Fibroblast of mammary gland (primary cell): ENCODE measurements at regions not wholly inside any gene's neighbourhood (a gene's known extent, or its start where the extent isn't known, plus 50 kb on each side); places are given as distances from the start of the nearest gene placed in this dataset.

ENCODE experiments used
- DNase-seq: peaks from one replicate; pipeline ENCODE4 v3.0.0-alpha.2; 2010; ENCODE audit warnings: low read depth
- H3K4me3 ChIP-seq: 2 replicates; pipeline ENCODE4 v1.5.1; 2011; ENCODE audit warnings: low read depth, mild to moderate bottlenecking, low read length, moderate library complexity; ENCODE audit not compliant: control insufficient read depth
- CTCF ChIP-seq: conservative IDR thresholded peaks from 2 replicates; pipeline ENCODE4 v1.5.1; 2011; ENCODE audit warnings: low read depth, low read length, inconsistent platforms; ENCODE audit not compliant: control insufficient read depth, insufficient read depth

- no peak for TF ChIP-seq CTCF
- DNase-seq = no peak
- no peak overlapping the region for H3K4me3 ChIP-seq
These were observed 900.1 kb downstream of the PCDH17 start for GRCh38 chr13:58531614-58532013.

DNA sequence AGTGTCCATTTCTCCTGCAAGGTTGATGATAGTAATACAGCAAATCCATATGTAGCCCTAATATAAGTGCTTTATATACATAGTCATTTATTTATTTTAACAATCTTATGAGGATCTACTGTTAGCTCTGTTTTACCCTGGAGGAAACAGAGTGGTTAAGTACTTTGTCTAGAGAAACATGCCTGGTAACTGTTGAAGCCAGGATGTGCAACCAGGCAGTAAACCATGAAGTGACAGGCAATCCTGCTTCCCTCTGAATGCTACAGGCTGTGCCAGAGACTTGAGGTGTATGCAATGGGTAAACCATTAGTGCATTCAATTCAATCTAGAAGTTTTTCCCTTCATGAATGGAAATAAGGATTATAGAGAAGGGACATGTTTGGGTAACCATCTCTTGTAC lies 911.0 kb downstream of the PCDH17 start:
- TF ChIP-seq CTCF = no peak
- DNase-seq = no peak
- H3K4me3 ChIP-seq = no peak overlapping the region

DNA sequence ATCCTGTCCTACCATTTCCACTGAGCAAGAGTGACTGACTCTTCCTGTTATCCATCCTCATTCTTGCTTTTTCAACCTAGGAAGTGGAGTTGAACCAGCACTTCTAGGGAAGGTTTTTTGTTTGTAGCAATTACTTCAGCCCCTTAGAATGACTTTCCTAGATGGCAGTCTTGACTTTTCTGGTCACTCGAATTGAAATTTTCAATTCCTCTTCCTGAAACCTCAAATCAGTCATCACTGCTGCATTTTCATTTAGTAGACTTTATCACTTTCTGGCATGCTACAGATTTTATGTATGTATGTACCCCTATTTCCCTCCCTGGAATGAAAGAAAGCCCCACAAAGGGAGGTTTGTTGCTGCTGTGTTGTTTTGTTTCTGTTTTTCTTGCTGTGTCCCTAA lies 915.9 kb downstream of the PCDH17 start:
- TF ChIP-seq CTCF = no peak
- DNase-seq = no peak
- H3K4me3 ChIP-seq = no peak overlapping the region

- no peak overlapping the region for H3K4me3 ChIP-seq
- TF ChIP-seq CTCF = no peak
- no peak for DNase-seq
These were observed 934.6 kb downstream of the PCDH17 start for GRCh38 chr13:58566176-58566575.

DNA sequence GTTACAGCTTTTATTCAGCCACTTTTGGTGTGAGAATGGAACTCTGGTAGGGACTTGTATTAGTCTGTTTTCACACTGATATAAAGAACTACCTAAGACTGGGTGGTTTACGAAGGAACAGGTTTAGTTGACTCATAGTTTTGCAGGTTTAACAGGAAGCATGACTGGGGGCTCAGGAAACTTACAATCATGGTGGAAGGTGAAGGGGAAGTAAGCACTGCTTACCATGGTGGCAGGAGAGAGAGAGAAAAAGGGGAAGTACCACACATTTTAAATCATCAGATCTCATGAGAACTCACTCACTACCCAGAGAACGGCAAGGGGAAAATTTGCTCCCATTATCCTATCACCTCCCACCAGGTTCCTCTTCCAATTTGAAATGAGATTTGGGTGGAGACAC lies 942.2 kb downstream of the PCDH17 start:
- DNase-seq = no peak
- no peak overlapping the region for H3K4me3 ChIP-seq
- TF ChIP-seq CTCF = no peak

DNA sequence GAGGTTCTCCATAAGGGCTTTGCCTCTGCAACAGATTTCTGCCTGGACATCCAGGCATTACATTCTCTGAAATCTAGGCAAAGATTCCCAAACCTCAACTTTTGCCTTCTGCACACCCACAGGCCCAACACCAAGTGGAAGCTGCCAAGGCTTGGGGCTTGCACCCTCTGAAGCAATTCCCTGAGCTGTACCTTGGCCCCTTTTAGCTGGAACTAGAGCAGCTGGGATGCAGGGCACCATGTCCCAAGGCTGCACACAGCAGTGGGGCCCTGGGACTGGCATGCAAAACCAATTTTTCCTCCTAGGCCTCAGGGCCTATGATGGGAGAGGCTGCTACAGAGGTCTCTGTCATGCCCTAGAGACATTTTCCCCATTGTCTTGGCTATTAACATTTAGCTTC lies 943.2 kb downstream of the PCDH17 start:
- TF ChIP-seq CTCF = no peak
- H3K4me3 ChIP-seq = no peak overlapping the region
- DNase-seq = no peak

DNA sequence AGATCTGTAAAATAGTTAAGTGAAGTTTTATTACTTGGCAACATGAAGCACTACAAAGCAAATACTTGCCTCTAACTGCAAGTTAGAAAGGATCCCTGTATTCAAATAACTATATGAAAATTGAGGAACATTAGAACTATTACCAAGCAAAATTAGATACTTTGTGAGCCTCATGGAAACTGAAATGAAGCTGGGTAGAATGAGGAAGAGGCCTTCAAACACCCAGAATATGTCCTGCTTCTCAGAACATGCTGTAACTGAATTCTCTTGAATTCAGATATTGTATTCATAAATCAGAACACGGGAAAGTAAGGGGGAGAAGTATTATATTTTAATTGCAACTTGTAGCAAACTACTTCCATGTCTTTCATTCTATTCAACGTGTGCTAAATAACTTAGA lies 947.9 kb downstream of the PCDH17 start:
- H3K4me3 ChIP-seq = no peak overlapping the region
- TF ChIP-seq CTCF = no peak
- DNase-seq = no peak
